ENCODE measurements at regions not wholly inside any gene's neighbourhood (a gene's known extent, or its start where the extent isn't known, plus 50 kb on each side); places are given as distances from the start of the nearest gene placed in this dataset.

- no peak for TF ChIP-seq CTCF (IDR thresholded peaks at IDR 0.05 in 2 of 3, conservative IDR thresholded peaks at IDR 0.05 in 1 of 3; ENCODE audit: borderline replicate concordance in 1 of 3, insufficient read depth in 1 of 3, low read depth in 2 of 3, low read length in 2 of 3)
- TF ChIP-seq MAX (IDR thresholded peaks at IDR 0.05): no peak
- no peak for TF ChIP-seq REST (IDR thresholded peaks at IDR 0.05; ENCODE audit: low read depth)
- TF ChIP-seq TCF7L2 (IDR thresholded peaks at IDR 0.05; ENCODE audit: borderline replicate concordance, extremely low read depth, insufficient read depth, insufficient read length): no peak
- no peak for TF ChIP-seq EZH2 (IDR thresholded peaks at IDR 0.05)
- TF ChIP-seq EZH2phosphoT487 (IDR thresholded peaks at IDR 0.05; ENCODE audit: borderline replicate concordance): no peak
- no peak for TF ChIP-seq POLR2AphosphoS5 (IDR thresholded peaks at IDR 0.05; ENCODE audit: low read depth, low read length)
- no peak for TF ChIP-seq JUND (IDR thresholded peaks at IDR 0.05)
These were observed 166.7 kb downstream of the ZNF326 start for GRCh38 chr1:90161625-90162024.
